ELF-1 (cell line): ENCODE measurements at regions not wholly inside any gene's neighbourhood (a gene's known extent, or its start where the extent isn't known, plus 50 kb on each side); places are given as distances from the start of the nearest gene placed in this dataset.
"Not testable (repeated sequence)": the region's sequence is repeated elsewhere in the genome, so short reads cannot be mapped to it uniquely, and the experiment has no call there.

ENCODE experiments used
- DNase-seq: peaks from one replicate; pipeline ENCODE4 v3.0.0-alpha.2; 2016; ENCODE audit warnings: low read depth, low spot score

DNA sequence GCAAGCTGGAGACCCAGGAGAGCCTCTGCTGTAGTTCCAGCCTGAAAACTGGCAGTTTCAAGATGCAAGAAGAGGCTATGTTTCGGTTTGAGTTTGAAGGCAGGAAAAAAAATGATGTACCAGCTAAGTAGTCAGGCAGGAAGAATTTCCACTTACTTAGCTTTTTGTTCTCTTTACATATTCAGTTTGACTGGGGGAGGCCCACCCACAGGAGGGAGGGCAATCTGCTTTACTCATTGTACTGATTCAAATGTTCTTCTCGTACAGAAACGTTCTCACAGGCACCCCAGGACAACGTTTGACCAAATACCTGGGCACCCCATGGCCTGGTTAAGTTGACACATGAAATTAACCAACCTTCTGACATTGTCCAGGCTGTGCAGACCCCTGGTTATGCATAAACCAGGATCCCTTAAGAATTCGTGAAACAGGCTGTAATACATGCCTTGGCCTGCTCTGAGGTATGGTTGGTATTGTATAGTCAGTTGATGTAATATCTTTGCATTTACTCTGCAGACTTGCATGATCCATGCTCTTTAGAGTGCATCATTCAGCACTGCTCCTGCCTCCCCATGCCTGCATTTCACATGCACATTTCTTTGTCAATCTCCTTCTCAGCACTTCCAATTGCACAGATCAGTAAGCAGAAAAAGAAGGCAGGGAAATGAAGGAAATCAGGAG, 687.1 kb downstream of the TAF11L14 start:
- DNase-seq, result no peak

DNA sequence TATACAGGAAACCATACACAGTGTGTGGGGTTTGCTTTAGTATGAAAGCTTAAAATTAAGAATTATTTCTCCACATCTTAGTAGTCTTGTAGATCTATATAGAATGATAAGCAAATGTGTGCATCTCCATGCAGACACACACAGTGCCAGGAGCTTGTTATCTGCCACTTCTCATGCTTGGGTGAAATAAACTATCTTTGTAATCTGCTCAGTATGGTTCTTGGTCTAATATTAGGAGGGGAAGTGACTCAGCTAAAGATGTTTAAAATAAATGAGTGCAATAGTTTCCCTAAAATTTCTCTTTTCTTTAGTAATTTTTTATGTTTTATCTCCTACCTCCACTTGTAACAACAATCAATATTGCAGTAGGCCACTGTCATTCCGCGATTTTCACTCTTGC, 689.6 kb downstream of the TAF11L14 start:
- DNase-seq, result no peak

DNA sequence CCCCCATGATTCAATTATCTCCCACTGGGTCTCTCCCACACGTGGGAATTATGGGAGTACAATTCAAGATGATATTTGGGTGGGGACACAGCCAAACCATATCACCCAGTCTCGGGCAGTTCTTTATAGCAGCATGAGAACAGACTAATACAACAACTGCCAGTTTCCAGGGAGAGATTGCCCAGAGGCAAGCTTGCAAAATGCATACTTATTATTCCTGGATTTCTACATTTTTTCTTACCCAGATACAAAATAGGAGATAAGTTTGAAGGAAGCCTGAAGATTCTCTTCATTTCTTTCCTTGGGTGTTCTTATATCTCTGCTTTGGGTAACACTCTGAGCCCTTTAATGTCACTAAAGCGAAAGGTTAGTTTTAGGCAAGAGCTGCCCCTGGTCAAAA, 691.2 kb downstream of the TAF11L14 start:
- no peak for DNase-seq

DNA sequence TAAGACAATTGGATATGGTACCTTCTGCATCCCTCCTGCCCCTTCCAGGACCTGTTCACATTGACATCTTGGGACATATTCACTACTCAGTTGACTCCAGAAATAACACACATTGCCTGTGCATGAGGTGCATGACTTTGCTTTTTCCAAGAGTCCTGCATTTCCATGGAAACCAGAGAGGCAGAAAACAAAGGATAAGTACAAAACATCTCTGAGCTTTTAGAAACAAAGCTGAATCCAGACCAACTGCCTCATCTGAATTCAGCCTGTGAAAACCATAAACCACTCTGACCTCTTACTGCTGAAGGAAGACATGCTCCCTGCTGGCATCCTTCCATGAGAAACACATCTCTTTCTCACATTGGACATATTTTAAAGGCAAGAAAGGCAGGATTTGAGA, 695.1 kb downstream of the TAF11L14 start:
- no peak for DNase-seq

DNA sequence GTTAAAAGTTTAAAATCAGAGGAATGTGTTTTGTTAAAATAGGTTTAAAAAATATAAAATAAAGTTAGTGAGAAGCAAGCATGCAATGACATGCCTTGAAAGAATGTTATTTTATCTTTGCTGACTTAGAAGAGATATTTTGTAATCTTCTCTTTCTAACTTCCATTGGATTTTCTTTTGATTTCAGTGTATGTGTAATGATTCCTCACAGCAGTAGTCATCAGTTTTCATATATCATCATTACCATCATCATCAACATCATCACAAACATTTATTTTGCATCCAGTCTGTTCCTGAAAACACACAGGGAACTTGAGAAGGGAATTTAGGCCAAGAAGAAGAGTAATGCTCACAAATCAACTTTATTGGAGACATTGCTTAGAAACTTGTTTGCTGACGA, 699.6 kb downstream of the TAF11L14 start:
- no peak for DNase-seq

DNA sequence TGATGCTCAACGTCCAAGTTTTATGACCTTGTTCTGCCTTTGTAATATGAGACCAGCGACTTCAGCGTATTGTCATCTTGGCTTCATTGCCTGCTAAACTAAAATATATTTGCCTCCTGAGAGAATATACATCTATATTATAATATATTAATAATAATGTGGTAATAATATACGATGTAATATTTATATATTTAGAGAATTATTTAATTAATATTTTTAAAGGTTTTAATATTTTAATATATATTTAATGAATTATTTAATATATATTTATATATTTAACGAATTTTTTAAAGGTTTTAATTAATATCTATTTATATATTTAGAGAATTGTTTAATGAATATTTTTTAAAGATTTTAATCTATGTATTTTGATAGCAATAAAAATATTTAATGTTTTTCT, 700.7 kb downstream of the TAF11L14 start:
- DNase-seq, result no peak

DNA sequence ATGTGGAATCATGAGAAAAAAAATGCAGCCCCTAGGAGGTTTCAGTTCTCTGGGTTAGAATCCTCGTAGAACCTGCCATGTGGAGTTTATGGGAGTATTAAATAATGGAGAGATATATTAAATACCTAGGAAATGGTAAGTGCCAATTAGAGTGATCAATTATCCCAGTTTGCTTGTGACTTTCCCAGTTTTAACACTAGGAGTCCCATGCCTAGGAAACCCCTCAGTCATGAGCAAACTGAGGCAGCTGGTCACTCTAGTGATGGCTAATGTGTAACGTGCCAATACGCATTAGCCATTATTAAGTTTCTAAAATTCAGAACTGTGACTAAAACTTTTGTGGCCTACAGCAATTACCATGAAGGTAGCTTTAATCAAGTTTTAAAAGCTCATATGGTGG, 720.6 kb downstream of the TAF11L14 start:
- DNase-seq, result no peak

DNA sequence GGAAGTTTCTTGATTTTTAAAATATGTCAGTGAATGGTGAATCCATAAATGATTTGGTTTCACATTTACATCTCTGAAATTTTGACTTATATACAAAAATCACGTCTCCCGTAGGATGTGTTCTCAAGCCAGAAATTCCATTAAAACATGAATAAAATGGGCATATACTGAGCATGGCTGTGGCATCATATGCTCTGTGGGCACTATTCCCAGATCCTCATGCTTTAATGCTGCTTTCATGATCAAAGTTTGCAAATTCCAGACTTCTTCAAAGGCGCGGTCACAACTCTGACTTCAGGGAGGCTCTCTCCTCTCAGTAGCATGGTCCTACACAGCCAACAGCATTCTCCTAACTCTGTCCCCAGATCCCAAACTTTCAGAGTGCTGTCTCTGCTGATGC, 723.2 kb downstream of the TAF11L14 start:
- no peak for DNase-seq

DNA sequence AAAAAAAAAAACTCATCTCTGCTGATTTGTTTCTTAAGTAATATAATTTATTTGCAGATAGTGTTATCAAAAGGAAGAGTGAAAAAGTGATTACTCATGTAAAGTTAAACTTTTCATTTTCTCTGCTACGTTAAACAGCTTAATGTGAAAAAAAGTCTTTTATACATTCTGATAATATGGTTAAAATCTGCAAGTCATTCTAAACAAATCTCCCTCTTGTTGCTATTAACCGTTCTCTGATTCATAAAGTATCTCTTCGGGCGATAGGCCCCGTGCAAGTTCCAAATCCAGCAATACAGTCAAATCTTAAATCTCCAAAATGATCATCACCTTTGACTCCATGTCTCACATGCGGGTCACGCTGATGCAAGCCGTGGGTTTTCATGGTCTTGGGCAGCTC, 732.0 kb downstream of the TAF11L14 start:
- DNase-seq, result no peak

DNA sequence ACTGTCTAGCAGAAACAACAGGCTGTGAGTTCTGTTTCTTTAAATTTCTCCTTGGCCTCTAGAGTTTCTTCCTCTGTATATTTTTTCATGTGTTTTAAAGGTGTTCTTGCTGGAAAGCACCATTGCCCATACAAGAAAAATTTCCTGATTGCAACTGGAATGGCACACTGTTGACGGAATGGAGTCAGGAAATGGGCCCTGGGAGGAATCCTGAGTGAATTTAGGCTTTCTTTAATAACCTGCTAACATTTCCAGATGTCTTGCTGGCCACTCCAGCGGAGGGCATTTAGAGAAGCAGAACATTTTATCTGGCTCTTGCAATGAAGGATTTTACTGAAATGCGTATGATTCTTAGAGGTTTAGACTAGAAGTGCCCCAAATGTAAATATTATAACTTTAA, 736.3 kb downstream of the TAF11L14 start:
- DNase-seq, result no peak

DNA sequence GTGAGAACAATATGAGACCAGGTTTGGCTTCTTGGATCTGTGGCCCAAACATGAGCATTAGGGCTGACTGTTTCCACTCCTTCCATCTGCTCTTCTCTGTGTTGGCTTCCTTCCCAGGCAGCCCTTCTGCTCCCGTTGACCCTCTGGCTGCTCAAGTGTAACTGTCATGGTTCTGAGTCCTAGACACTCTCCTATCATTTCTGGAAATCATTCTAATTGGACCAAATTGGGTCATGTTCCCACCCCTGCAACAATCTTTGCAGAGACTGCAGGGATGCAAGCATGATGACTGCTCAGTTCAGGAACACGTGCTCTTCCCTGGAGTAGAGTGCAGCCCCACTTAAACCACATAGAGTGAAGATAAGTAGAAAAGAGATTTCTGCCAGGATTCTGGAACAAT, 741.4 kb downstream of the TAF11L14 start:
- DNase-seq, result no peak

DNA sequence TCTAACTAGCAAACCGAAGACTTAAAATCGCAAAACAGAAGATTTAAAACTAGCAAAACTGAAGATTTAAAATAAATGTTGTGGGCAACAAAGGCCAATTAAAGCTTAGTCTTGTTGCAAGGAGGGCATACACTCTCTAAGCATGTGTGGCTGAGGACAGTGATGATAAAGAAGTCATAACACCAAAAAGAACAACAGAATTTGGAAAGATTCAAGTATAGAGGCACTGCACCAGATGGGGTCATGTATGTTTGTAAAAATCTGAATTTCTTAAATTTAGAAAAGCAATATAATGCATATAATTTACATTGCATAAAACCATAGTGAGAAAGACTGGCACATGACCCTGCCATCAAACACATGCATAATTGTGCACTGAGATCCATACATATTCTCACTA, 743.8 kb downstream of the TAF11L14 start:
- no peak for DNase-seq

DNA sequence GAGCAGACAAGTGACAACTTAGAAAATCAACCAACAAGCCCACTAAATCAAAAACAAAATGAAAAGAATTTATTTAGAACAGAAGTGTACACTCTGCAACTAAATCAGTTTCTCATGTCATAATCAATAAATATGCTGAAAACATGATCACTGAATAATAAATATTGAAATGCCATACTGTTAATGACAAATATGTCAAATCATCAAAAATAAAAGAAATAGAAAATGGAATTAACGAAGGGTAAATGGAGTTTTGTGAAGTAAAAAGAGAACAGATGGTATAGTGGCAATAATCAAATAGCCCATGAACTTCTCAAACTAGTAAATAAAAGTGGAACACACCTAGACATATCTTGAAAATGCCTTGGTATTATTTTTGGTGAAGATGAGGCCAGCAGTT, 744.9 kb downstream of the TAF11L14 start:
- no peak for DNase-seq

DNA sequence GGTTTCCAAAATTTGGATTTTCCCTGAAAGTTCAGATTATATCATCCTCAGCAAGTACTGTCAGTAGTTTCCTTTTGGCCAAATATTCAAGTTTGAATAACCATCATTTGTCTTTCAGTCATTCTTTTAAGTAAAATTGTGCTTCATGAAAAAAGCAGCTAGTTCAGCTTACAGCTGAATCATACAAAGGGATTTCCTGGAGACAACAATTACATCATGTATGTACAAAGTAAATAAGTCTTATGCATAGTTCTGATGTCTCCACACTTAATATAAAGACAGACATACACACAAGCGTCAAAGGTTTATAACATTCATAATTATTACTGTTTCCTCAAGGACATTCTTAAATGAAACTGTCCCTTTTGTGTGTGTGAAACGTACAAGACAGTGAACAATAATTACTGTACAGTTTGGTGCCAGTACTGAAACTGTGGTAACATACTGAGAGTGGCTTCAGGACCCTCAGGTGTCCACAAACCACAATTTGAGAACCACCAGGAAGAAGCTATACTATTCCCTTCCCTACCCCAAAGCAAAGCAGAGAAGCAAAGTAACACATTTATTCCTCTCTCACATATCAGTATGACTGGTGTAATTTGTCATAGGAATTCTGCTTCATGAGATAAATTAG, 746.6 kb downstream of the TAF11L14 start:
- DNase-seq, result no peak

DNA sequence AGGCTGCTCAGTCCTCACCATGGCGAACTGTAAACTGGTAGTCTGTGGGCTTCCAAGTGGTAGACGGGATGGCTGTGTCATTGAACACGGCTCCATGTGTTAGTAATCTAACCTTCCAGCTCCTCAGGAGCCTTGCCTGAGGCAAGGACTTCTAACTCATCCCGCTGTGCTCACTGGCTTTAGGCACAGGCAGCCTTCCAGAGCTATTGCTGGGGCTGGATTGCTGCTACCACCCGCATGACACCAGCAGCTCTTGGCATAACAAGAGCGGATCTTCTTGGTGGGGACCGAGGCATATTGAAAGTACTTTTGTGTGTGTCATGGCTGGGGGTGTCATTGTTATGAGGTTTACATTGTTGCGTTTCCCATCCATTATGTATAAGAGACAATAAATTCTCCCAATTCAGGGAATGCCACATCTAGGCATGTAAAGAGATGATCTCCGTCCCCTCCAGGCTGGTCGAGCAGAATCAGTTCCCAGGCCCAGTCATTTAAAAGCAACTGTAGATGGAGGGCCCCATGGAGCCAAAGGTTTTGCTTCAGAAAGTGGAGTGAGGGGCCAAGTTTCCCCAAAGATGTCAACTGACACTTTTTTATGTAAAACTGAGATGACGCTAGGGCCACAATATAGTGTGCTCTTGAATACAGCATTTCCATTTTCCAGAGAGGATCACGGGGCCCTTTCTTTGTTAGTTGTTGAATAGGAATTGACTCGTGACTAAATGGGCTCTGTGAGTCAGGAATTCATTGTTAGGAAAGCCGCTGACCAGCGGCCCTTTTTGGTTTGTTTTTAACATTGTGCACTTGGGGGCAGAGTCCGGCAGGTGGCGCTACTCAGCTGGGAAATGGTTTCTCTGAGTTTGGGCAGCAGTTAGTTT, 759.5 kb downstream of the TAF11L14 start:
- peak; percentile 93 for DNase-seq

DNA sequence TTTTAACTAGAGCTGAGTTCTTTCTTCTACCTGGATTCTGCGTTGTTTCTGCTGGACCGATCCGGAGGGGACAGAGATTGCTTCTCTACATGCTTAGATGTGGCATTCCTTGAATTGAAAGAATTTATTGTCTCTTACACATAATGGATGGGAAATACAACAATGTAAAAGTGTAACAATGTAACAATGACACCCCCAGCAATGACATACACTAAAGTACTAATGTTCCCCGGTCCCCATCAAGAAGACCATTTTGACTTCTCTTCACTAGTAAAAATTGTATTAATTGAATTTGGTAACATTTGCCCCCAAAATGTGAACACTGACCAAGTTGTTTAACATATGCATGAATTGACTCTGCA, 760.2 kb downstream of the TAF11L14 start:
- DNase-seq, result no peak

DNA sequence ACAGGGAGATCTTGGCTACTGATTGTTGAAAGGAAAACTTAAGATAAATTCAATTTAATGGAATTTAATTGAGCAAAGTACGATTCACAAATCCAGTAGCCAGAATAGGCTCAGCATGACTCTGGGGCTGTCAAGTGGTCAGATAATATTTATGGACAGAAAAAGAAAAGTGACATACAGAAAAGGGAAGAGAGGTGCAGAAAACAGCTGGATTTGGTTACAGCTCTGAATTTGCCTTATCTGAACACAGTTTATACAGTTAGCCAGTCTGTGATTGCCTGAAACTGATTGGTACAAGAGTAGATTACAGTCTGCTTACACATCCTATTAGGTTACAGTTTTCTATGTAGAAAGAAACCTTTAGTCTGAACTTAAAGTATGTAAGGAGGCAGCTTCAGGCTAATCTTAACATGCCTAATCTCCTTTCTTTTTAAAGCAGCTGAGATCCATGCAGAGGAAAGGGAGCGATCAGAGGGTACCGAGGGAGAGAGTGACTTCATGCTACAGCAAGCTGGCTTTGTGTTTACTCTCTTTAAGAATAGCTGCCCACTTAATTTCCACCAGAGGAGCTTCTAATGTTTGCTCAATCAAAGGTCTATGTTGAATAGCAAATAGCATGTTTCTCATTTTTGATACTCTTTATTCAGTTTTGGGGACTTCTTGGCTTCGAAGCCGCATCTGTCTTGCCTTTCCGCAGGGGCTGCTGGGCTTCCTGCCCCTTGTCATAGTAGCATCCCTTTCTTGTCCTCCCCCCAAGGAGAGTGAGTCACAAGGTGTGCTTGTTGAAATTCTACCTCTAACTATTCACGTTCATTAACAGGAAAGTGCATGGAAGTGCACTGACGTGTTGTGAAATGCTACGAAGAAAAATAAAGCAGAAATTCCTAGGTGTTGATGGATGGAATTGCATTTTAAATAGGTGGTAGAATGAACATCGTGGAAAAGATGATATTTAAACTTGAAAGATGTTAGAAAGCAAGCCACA, 761.2 kb downstream of the TAF11L14 start:
- DNase-seq, result no peak

DNA sequence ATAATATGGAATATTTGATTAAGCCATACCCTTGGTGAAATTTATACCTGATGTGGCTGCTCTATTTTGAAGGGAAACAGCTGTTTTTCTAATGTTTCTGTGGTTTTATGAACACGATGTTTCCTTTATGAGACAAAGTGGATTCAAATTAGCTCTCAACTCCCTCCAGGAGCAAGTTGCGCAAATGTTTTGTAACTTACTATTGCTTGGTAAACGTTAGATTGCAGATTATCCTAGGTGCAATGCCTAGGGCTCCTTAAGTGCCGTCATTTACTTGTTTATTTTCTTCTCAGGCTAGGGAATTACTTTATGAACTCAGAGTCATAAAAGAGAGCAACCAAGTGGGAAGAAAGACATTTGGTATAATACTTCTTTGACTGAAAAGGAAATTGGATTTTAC, 763.1 kb downstream of the TAF11L14 start:
- no peak for DNase-seq

DNA sequence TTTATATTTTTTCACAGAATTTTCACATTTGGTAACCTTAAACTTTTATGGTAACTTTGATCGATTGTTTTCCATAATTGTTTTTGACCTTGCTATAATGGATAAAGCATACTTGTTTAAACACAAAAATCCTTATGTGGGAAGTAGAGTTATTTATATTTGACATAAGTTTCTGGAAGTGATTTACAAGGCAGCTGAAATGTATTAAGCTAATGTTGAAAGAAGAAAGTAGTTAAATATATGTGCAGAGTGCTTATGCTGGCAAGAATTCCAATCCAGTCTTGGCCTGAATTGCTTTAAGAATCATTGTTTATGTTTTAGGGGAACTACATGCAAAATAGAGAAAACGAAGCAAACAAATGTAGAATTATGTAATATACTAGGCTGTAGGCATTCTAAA, 763.6 kb downstream of the TAF11L14 start:
- no peak for DNase-seq

DNA sequence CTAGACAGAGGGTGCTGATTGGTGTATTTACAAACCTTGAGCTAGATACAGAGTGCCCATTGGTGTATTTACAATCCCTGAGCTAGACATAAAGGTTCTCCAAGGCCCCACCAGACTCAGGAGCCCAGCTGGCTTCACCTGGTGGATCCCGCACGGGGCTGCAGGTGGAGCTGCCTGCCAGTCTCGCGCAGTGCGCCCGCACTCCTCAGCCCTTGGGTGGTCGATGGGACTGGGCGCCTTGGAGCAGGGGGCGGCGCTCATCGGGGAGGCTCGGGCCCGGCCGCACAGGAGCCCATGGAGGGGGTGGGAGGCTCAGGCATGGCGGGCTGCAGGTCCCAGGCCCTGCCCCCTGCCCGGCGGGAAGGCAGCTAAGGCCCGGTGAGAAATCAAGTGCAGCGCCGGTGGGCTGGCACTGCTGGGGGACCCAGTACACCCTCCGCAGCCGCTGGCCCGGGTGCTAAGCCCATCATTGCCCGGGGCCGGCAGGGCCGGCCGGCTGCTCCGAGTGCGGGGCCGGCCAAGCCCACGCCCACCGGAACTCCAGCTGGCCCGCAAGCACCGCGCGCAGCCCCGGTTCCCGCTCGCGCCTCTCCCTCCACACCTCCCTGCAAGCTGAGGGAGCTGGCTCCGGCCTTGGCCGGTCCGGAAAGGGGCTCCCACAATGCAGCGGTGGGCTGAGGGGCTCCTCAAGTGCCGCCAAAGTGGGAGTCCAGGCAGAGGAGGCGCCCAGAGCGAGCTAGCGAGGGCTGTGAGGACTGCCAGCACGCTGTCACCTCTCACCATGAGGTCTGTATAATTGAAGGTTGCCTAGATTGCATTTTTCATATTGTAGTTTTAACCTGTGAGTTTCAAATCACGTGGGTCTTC, 765.4 kb downstream of the TAF11L14 start:
- DNase-seq, result not testable (repeated sequence)

DNA sequence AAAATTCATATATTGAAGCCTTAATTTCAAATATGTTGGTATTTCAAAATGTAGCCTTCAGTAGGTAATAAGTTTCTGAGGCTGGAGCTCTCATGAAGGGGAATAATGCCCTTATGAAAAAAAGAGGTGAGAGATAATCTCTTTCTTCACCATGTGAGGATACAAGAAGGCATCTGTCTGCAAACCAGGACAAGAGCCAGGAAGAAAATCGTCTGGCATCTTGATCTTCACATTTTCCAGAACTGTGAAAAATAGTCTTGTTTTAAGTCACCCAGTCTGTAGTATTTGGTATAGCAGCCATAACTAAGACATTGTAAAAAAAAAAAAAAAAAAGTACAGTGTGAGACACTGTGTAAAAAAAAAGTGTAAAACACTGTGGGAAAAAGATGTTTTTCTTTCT, 768.9 kb downstream of the TAF11L14 start:
- no peak for DNase-seq
